ENCODE measurements at regions not wholly inside any gene's neighbourhood (a gene's known extent, or its start where the extent isn't known, plus 50 kb on each side); places are given as distances from the start of the nearest gene placed in this dataset.

GRCh38 chr1:232473900-232474299 lies 156.0 kb downstream of the SIPA1L2 start:
- Histone ChIP-seq H3K27ac (no peak overlapping the region), H4K20me1 (ENCODE audit: low read depth) (no peaks in the 10 kb centered on the region), H3F3A (ENCODE audit: low read depth) (no peaks in the 10 kb centered on the region), H3K4me3 (no peak overlapping the region), H3K4me1 (peaks cover 19% of the 10 kb centered on the region), H3K79me2 (ENCODE audit: low read depth) (no peaks in the 10 kb centered on the region), H3K9me3 (ENCODE audit: low read depth) (no peaks in the 10 kb centered on the region), H3K9ac (no peak overlapping the region), H2AFZ (replicated peaks) (no peak overlapping the region), H3K4me2 (no peak overlapping the region), H3K27me3 (no peaks in the 10 kb centered on the region), H3K36me3 (no peaks in the 10 kb centered on the region)
- H3K27me3 Mint-ChIP-seq (ENCODE audit: insufficient read depth, low read depth) = no peaks in the 10 kb centered on the region
- DNase-seq (ENCODE audit: low spot score) = no peak
- TF ChIP-seq EZH2 (IDR thresholded peaks at IDR 0.05) (no peak), EZH2phosphoT487 (IDR thresholded peaks at IDR 0.05) (no peak), CTCF (IDR thresholded peaks at IDR 0.05) (no peak)
- H3K27ac Mint-ChIP-seq = peak overlapping the region; percentile 76
- H3K4me1 Mint-ChIP-seq = peaks cover 48% of the 10 kb centered on the region
- H3K36me3 Mint-ChIP-seq = peaks cover 37% of the 10 kb centered on the region
- H3K4me3 Mint-ChIP-seq = no peak overlapping the region
- H3K9me3 Mint-ChIP-seq = no peaks in the 10 kb centered on the region

GRCh38 chr1:232473324-232473723 lies 156.6 kb downstream of the SIPA1L2 start:
- Mint-ChIP-seq H3K27me3 (ENCODE audit: insufficient read depth, low read depth) (no peaks in the 10 kb centered on the region), H3K27ac (peak overlapping the region; percentile 81), H3K36me3 (peaks cover 38% of the 10 kb centered on the region), H3K4me3 (no peak overlapping the region), H3K4me1 (peaks cover 48% of the 10 kb centered on the region), H3K9me3 (no peaks in the 10 kb centered on the region)
- Histone ChIP-seq H3K27ac (no peak overlapping the region), H4K20me1 (ENCODE audit: low read depth) (no peaks in the 10 kb centered on the region), H3K4me1 (peaks cover 19% of the 10 kb centered on the region), H3K27me3 (no peaks in the 10 kb centered on the region), H3K79me2 (ENCODE audit: low read depth) (no peaks in the 10 kb centered on the region), H3K9me3 (ENCODE audit: low read depth) (no peaks in the 10 kb centered on the region), H3K4me3 (no peak overlapping the region), H3F3A (ENCODE audit: low read depth) (no peaks in the 10 kb centered on the region), H2AFZ (replicated peaks) (no peak overlapping the region), H3K36me3 (no peaks in the 10 kb centered on the region), H3K4me2 (no peak overlapping the region), H3K9ac (no peak overlapping the region)
- DNase-seq (ENCODE audit: low spot score) = no peak
- TF ChIP-seq EZH2 (IDR thresholded peaks at IDR 0.05) (no peak), CTCF (IDR thresholded peaks at IDR 0.05) (no peak), EZH2phosphoT487 (IDR thresholded peaks at IDR 0.05) (no peak)

- H3K36me3 Mint-ChIP-seq = peaks cover 39% of the 10 kb centered on the region
- Histone ChIP-seq H3K27me3 (no peaks in the 10 kb centered on the region), H3K4me2 (no peak overlapping the region), H3F3A (ENCODE audit: low read depth) (no peaks in the 10 kb centered on the region), H3K36me3 (no peaks in the 10 kb centered on the region), H3K4me3 (no peak overlapping the region), H3K9ac (no peak overlapping the region), H3K9me3 (ENCODE audit: low read depth) (no peaks in the 10 kb centered on the region), H2AFZ (replicated peaks) (no peak overlapping the region), H4K20me1 (ENCODE audit: low read depth) (no peaks in the 10 kb centered on the region), H3K79me2 (ENCODE audit: low read depth) (no peaks in the 10 kb centered on the region), H3K4me1 (peaks cover 14% of the 10 kb centered on the region), H3K27ac (no peak overlapping the region)
- H3K27ac Mint-ChIP-seq = peak overlapping the region; percentile 81
- peaks cover 41% of the 10 kb centered on the region for H3K4me1 Mint-ChIP-seq
- no peak for TF ChIP-seq EZH2 (IDR thresholded peaks at IDR 0.05)
- no peak for TF ChIP-seq CTCF (IDR thresholded peaks at IDR 0.05)
- TF ChIP-seq EZH2phosphoT487 (IDR thresholded peaks at IDR 0.05) = no peak
- no peaks in the 10 kb centered on the region for H3K27me3 Mint-ChIP-seq (ENCODE audit: insufficient read depth, low read depth)
- DNase-seq (ENCODE audit: low spot score) = no peak
- no peaks in the 10 kb centered on the region for H3K9me3 Mint-ChIP-seq
- no peak overlapping the region for H3K4me3 Mint-ChIP-seq
Measured at GRCh38 chr1:232472485-232473041, 157.4 kb downstream of the SIPA1L2 start.
